ENCODE measurements at regions not wholly inside any gene's neighbourhood (a gene's known extent, or its start where the extent isn't known, plus 50 kb on each side); places are given as distances from the start of the nearest gene placed in this dataset.

- H3K4me1 Mint-ChIP-seq (ENCODE audit: low read depth, unreplicated experiment) = peaks cover 27% of the 10 kb centered on the region
- TF ChIP-seq CTCF (IDR thresholded peaks at IDR 0.05; ENCODE audit: unreplicated experiment) = no peak
- H3K27ac Mint-ChIP-seq (ENCODE audit: unreplicated experiment) = peak overlapping the region; percentile 74
- H3K27me3 Mint-ChIP-seq (ENCODE audit: unreplicated experiment) = no peaks in the 10 kb centered on the region
- BruUV-seq (replicated peaks) = no TSS peak
- H3K4me3 Mint-ChIP-seq (ENCODE audit: low read depth, unreplicated experiment) = peak overlapping the region; percentile 24
- DNase-seq = no peak
- CTCF ChIA-PET = interaction anchor here (1.1 to 1.6 kb wide), 2 partner anchors 10 to 17 kb away, joined by 3 to 4 read pairs; no protein-coding TSS in a partner anchor
- intact Hi-C loops (cut with micrococcal nuclease; ENCODE audit: unreplicated experiment) = loop anchor here (1.0 to 10.0 kb wide), 4 partner anchors 196 to 347 kb away; no protein-coding TSS in a partner anchor
- H3K36me3 Mint-ChIP-seq (ENCODE audit: insufficient read depth, unreplicated experiment) = peaks cover 4% of the 10 kb centered on the region
- no peaks in the 10 kb centered on the region for H3K9me3 Mint-ChIP-seq (ENCODE audit: low read depth, unreplicated experiment)
These were observed 344.8 kb downstream of the ZNF608 start for GRCh38 chr5:124401476-124402143.

GRCh38 chr5:124399426-124399961 lies 346.9 kb downstream of the ZNF608 start:
- Mint-ChIP-seq H3K36me3 (ENCODE audit: insufficient read depth, unreplicated experiment) (peaks cover 4% of the 10 kb centered on the region), H3K27ac (ENCODE audit: unreplicated experiment) (no peak overlapping the region), H3K4me3 (ENCODE audit: low read depth, unreplicated experiment) (no peak overlapping the region), H3K27me3 (ENCODE audit: unreplicated experiment) (no peaks in the 10 kb centered on the region), H3K9me3 (ENCODE audit: low read depth, unreplicated experiment) (no peaks in the 10 kb centered on the region), H3K4me1 (ENCODE audit: low read depth, unreplicated experiment) (peaks cover 27% of the 10 kb centered on the region)
- intact Hi-C loops (cut with micrococcal nuclease; ENCODE audit: unreplicated experiment) = no loop called here
- no peak for TF ChIP-seq CTCF (IDR thresholded peaks at IDR 0.05; ENCODE audit: unreplicated experiment)
- no TSS peak for BruUV-seq (replicated peaks)
- CTCF ChIA-PET = no interaction called here
- DNase-seq = no peak

- H3K4me3 Mint-ChIP-seq (ENCODE audit: low read depth, unreplicated experiment) = no peak overlapping the region
- no TSS peak for BruUV-seq (replicated peaks)
- no peak overlapping the region for H3K27ac Mint-ChIP-seq (ENCODE audit: unreplicated experiment)
- DNase-seq = no peak
- CTCF ChIA-PET = no interaction called here
- H3K36me3 Mint-ChIP-seq (ENCODE audit: insufficient read depth, unreplicated experiment) = peaks cover 4% of the 10 kb centered on the region
- H3K27me3 Mint-ChIP-seq (ENCODE audit: unreplicated experiment) = no peaks in the 10 kb centered on the region
- intact Hi-C loops (cut with micrococcal nuclease; ENCODE audit: unreplicated experiment) = no loop called here
- no peak for TF ChIP-seq CTCF (IDR thresholded peaks at IDR 0.05; ENCODE audit: unreplicated experiment)
- peaks cover 26% of the 10 kb centered on the region for H3K4me1 Mint-ChIP-seq (ENCODE audit: low read depth, unreplicated experiment)
- H3K9me3 Mint-ChIP-seq (ENCODE audit: low read depth, unreplicated experiment) = no peaks in the 10 kb centered on the region
These were observed 348.0 kb downstream of the ZNF608 start for GRCh38 chr5:124398460-124398859.

GRCh38 chr5:124397317-124397716 lies 349.1 kb downstream of the ZNF608 start:
- H3K4me1 Mint-ChIP-seq (ENCODE audit: low read depth, unreplicated experiment) = peaks cover 14% of the 10 kb centered on the region
- no peak overlapping the region for H3K4me3 Mint-ChIP-seq (ENCODE audit: low read depth, unreplicated experiment)
- no peaks in the 10 kb centered on the region for H3K27me3 Mint-ChIP-seq (ENCODE audit: unreplicated experiment)
- TF ChIP-seq CTCF (IDR thresholded peaks at IDR 0.05; ENCODE audit: unreplicated experiment) = no peak
- H3K9me3 Mint-ChIP-seq (ENCODE audit: low read depth, unreplicated experiment) = no peaks in the 10 kb centered on the region
- CTCF ChIA-PET = no interaction called here
- DNase-seq = no peak
- no TSS peak for BruUV-seq (replicated peaks)
- intact Hi-C loops (cut with micrococcal nuclease; ENCODE audit: unreplicated experiment) = no loop called here
- no peak overlapping the region for H3K27ac Mint-ChIP-seq (ENCODE audit: unreplicated experiment)
- no peaks in the 10 kb centered on the region for H3K36me3 Mint-ChIP-seq (ENCODE audit: insufficient read depth, unreplicated experiment)
